Activated CD4-positive, alpha-beta T cell treated with anti-CD3 and anti-CD28 coated beads, Interleukin-2, amount 50 U/mL, for 48 hours (primary cell): ENCODE measurements at regions not wholly inside any gene's neighbourhood (a gene's known extent, or its start where the extent isn't known, plus 50 kb on each side); places are given as distances from the start of the nearest gene placed in this dataset.

Experiments
- DNase-seq, 2 experiments: peaks; one replicate each; pipeline ENCODE4 v3.0.0-alpha.2; 2020

DNA sequence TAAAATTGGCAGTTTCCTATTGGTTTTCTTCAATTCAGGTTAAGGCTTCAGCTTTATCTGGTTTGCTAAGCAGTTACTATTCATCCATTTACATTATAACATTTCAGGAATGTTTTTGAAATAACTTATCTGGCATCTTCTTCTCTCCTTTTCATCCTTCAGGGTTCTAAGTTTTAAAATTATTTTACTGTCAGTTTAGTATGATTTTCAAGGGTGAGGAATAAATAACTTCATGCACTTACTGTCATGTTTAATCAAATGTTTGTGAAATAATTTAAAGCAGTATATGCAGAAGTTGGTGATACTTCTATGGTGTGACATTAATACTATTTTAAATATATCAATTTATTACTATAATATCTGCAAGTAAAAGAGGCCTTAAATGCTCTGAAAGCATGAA, 338.1 kb upstream of the MMS22L start:
- no peak for DNase-seq

DNA sequence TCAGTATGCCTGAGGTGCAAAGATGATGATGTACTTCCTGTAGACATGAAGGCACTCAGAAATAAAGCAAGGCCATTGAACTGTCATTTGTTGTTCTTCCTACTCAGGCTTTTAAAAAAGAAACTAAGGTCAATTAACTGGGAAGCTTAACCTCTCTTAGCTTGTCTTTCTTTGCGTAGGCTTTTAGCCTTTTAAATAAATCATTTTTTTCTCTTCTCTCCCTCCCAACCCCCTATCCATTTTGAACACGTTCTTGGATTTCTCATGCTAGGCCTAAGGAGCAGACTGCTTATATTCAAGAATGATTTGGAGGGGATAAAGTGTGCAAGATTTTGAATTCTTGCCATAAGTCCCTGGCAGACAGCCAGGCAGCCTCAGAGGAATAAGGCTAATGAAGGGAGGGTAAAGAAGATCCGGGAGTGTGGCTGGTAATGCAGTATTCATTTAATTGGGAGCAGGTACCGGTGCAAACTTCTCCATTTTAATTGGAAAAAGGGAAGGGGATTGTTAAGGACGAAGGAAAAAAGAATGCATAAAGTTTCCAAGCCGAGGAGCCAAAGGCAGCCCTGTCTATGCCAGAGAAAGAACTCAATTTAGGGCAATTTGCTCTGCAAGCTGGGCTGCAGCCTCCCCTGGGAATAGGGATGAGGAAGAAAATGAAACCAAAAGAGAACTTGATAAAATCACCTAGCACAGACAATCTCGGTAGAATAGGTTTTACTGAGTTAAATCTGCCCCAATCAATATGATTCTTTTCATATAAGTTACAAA, 343.8 kb upstream of the MMS22L start:
- DNase-seq = no peak

DNA sequence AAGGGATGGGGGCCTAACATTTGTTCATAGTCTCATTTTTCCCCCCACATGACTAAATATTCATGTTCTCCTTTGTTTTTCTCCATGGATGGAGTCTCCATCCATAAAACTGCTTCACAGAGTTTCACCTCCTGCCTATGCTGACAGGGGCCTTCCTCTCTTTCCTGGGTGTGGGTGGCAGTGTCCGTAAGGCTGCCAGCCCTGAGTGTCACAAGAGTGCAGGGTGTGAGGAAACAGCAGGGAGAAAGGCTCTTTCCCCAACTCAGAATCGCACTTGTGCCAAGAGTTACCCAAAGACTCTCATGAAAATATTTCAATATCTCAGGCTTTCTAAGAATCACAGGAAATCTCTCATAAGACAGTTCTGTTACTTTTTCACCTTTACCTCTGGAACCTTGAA, 346.2 kb upstream of the MMS22L start:
- DNase-seq = no peak

DNA sequence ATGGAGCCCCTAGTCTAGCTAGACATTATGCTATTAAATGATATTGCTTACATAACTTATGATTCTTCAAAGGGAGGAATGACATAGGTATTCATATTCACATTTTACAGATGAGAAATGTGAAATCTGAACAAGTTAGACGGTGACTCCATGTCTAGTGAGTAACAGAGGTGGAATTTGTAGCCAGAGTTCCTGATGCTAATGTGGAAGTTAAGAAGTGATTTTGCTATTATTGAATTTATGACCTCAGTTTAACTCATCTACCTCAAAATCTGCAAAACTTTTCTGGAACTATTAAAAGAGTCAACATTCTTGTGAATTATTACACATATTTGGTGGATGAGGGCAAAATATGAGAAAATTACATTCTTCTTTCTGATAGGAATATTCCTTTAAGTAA, 347.6 kb upstream of the MMS22L start:
- DNase-seq = no peak

DNA sequence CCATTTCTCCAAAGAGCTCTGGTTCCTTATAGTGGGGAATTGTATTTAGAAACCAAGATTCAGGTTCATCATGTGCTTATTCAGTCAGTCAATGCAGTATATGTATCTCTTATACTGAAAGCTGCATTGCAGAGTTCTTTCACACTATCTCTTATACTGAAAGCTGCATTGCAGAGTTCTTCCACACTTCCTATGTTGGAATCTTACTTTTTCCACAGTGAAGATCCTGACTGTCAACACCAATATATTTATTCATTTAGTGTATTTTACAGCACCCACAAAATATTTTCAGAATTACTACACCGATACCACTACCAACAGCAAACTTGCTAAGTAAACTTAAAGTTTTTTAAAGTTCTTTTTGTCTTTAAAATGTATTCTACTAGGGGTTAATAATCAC, 349.3 kb upstream of the MMS22L start:
- DNase-seq = no peak

DNA sequence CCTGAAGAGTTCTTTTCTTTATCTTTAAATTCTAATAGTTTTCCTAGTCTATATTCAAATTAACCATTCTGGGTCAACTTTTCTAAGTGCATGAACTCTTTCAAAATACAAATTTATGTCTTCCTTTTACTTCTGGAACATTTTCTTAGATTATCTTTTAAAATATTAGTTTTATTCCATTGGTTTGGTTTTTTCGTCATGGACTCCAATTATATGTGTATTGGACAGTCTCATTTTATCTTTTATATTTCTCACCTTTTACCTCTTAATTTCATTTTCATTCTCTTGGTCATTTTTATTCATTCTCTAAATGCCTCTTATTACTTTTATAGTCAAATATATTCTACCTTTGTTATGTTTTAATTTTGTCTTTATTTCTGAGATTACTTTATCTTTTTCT, 356.7 kb upstream of the MMS22L start:
- DNase-seq = no peak

DNA sequence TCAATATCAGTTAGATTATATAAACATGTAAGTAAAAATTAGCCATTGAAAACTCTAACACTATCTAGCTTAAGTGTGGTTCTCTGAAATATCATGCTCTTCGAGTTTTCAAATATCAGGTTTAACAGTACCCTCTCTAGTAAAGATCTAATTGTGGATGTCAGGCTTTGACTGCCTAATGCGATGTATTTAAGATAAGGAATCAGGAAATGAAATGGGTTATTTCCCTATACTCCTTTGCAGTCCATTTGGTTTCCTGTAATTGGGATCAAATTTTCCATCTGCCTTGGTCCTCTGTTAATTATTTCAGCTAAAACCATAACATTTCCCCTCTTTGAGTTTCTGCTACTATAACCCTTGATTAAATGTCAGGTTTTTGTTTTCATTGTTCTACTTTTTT, 361.3 kb upstream of the MMS22L start:
- DNase-seq = no peak

DNA sequence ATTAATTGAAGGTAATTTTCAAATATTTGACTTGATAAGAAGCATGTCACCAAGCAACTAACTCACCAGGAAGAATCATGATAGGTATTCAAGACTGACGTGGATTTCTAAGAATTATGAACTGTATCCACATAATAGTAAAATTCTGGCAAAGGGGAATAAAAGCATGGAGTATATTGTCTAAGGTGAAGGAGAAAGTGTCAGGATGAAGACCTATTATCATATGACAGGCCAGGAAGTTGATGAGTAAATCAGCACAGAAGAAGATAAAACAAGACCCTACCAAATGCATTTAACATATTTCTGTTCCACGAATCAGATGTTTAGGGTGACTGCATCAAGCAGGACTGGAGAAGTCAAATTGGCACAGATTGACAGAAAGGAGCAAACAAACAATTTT, 362.7 kb upstream of the MMS22L start:
- no peak for DNase-seq

DNA sequence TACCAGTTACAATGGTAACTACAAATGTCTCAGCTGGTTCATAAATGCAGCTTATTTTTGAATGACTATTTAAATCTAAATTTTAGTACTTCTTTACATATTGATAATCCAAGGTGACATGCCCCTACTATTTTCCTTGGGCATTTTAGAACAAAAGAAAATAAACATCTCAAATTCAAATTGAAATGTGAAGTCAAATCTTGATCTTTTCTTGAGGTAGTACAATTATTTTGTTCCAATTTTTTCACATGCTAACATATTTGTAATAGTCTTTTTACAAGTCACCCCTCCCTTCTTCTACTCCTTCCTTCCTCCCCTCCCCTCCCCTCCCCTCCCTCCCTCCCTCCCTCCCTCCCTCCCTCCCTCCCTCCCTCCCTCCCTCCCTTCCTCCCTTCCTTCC, 370.1 kb upstream of the MMS22L start:
- DNase-seq = no peak

DNA sequence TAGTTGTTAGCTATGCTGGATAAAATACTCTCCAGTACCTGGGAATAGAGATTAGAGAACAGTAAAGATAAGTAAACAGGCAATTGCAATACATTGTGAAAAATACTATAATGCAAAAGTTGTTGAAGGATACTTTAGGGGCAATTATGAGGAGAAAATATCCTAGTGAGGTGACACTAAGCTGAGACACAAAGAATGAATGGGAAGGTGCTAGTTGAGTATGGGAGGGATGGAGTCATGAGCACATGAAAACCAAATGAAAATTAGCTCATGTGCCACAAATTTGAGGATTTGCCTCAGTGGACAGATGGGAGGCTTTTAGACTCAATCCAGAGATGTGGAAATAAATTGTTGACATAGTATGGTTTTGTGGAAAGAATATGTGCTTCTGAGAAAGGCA, 370.5 kb upstream of the MMS22L start:
- DNase-seq = no peak

DNA sequence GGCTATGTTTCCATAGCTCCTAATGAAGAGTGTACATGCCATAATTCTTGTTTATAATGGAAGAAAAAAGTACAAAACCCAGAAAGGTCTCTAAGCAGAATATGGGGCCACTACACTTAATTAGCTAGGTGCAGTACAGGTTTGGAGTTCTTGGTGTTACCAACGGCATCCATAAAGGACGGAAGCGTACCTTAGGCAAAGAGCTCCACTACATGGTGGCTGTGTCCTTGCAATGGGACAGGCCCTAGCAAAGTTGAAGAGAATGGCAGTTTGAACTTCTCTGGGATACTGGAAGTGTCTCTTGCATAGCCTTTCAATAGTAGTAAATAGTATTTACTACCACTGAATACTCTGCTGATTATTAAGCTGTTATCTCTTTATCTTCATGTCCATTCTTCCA, 371.7 kb upstream of the MMS22L start:
- no peak for DNase-seq

DNA sequence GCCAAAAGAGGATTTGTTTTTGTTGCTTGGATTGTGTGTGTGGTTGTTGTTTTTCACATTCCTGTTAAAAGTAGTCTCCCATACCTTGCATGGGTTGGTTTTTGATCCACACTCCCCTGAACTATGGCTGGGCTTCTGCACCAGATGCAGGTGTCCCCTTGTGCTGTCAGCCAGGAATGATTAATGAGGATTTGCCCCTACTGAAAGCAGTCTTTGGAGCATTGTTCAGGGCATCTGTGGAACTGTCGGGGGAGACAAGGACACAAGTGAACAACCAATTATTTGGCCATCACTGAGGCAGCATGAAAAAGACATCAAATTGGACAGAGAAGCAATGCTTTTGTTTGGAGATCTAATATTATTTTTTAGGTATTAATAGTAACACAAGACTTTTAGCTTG, 373.2 kb upstream of the MMS22L start:
- DNase-seq = no peak

DNA sequence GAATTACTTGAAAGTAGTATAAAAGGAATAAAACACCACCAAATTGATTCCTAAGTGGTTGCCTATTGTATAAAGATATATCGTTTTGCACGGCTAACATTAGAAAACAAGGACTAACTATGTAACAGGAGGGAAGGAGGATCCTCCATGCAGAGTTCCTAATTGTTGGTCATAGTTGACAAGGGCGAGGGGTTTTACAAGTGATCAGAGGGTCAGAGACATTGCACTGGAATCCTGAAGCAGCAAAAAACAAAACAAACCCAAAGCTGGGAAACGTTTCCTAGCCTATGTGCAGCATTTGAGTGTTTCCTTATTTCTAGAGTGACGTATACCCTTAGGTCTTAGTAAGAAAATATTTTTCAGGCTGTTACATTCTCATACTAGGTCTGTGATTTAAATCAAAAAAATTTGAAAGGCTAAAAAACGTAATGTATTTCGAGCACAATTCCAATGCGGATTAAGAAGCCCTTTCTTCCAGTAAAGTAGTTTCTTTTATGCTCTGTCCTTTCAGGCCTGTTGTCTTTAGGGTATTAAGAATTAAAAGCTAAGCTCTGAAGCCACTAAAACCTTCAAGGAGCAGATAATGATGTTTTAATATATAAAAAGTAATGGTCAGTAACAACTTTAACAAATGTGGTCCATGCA, 373.8 kb upstream of the MMS22L start:
- no peak for DNase-seq

DNA sequence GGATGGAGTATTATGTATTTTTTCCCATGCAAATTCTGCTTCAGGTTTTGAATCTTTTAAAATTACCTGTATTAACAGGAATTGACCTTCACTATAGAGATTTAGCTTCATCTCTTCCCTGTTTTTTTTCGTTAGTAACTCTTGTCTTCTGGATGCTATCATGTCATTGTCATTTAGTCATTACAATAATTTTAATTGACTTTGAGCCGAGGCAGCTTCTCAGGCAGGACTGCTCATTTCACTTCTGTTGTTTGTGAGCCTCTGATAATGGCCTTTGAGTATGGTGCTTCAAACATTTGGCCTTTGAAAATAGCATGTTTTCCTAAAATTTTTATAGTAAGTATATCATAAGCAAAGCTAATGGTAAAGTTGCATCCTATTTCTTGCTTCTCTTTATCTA, 375.1 kb upstream of the MMS22L start:
- no peak for DNase-seq

DNA sequence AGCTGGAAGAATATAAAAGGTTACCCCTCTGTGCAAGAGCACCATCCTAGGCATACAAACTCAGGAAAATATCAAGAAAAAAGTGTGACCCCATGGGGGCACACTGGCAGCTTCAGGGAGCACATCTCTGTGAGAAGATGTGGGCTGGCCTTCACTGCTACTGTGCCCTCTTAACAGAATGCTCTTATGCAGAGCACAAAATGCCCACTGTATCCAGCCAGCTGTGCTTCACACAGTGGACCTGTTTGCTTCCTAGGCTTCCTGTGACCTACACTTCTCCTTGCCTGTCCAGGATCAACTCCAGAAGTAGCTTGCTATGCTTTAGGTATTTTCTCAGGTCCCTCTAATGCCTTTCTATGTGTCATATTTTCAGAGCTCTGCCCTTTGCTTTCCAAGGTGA, 380.2 kb upstream of the MMS22L start:
- no peak for DNase-seq

DNA sequence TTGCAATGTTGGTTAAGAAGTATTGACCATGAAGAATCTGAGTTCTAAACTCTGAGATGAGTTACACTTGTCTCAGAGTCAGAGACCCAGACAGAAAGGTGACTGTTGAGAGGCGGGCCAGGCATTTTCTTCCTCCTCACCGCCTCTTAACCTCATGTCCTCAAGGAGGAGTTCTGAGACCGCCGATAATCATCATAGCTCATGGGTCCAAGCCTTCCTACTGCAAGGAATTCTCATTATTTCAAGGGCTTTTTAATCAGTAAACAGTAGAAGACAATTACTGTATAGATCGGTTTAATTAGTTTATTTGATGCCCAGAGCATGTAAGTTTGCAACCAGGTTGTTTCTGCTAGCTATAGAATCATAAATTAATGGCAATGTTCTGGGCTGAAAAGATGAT, 382.4 kb upstream of the MMS22L start:
- no peak for DNase-seq

DNA sequence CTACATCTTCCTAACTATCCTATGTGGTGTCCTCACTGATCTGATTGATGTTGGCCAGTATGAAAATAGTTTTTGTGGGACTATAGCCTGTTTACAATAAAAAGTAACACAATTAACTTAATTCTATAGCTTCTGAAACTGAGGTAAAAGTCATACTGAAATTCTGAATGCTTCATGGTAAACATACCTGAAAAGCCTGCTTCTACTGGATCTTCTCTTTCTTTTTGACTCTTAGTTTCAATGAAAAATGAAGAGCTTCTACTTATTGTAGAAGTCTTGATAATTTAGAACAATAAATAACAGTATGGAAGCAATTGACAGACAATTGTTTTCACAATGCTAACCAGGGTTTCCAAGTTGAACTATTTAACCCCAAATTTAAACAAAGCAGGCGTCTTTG, 383.9 kb upstream of the MMS22L start:
- DNase-seq = no peak

DNA sequence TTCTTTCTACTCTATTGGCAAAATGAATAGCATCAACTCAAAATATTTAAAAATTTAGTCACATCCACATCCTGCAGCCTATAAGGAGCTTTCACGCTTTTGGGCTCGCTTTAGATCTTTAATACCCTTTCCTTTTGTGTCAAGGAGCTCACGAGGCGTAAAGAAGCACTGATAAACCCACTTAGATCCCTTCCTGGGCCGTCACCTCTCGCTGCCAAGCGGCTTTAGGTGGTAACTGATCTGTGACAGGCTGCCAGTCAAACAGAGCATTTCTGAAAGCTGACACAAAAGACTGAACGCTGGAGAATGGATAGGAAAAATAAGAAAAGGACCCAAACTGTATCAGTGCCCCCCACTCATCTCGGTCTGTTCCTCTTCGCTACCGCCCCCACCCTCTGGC, 385.7 kb upstream of the MMS22L start:
- no peak for DNase-seq

DNA sequence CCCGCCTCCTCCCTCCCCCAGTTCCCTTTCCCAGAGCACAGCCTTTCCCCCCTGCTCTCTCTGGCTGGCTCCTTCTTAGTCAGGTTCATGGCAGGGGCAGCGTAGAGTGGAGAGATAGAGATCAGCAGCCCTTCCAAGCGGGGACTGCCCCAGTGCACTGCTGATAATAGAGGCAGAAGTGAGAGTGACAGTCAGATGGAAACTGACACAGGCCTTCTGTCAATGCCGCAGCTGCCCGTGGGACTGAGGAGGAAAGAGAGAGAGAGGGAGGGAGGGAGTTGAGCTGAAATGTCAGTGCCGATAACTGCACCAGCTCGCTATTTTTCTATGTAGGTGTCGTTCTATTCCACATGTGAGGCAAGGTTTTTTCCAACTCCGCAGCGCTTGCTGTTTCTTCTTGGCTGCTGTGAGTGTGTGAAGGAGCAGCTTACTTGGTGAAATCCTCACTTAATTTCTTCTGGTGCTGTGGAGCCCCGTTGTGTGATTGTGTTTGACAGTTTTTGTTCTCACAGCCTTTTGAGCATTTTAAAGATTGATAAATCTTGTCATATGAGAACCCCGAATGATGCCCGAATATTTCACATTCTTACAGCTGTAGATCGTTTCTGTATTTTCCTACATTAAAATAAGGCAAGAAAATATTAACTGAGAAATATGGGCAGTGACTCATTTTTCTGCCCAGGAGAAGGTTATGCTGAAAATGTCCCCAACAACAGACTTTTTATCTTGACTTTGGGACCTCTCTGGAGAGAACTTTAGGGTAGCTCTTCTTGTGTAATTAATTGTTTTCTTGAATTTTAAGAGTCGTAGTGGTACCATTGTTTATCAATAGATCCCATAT, 386.4 kb upstream of the MMS22L start:
- DNase-seq = peak; percentile 20 to 28

DNA sequence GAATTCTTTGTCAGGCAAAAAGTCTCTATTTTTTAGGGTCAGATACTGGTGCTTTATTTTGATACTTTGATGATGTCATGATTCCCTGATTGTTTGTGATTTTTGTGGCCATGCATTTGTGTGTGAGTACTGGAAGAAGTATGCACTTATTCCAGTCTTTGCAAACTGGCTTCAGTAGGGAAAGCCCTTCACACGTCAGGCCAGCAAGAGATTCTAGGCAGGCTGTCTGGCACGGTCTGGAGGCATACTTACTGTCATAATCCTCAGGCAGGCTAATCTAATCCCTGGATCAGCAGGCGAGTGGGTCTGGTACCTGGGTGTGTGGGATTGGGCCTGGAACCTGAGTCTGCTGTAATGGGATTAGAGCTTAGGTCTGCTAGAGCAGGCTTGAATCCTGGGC, 391.8 kb upstream of the MMS22L start:
- no peak for DNase-seq

DNA sequence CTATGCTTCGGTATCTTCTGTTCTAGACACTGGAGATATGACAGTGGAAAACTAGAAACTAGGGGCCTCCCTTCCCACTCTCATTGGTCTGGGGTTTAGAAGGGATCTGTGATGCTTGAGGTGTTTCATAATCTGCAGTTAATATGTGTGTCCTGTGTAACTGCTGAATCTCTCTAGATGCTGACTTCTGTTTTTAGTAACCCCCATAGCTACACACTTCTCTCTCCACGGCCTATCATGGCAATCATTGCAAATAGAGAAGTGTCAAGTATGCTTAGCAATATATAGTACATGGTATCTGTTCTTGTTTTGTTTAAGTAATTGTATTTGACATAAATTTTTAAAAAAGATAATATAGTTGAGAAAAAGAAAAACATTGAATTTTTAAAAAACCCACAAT, 394.6 kb upstream of the MMS22L start:
- no peak for DNase-seq

DNA sequence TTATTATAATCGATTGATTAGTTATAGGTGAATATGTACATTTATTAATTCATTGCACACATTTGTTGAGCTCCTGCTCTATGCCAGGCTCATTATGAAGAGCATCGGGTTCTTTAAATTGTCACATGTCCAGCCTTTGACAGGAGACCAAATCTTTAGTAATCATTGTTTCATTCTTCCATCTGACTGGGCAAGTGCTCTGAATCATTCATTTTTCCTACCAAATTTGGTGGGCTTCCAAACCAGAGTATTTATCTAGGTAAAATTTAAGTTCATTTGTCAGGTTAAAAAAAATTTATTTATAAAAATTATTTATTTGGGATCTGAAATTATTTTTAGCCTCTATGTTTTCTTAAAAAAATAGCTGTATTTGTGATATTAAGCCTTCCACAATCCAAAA, 404.9 kb upstream of the MMS22L start:
- DNase-seq = no peak

DNA sequence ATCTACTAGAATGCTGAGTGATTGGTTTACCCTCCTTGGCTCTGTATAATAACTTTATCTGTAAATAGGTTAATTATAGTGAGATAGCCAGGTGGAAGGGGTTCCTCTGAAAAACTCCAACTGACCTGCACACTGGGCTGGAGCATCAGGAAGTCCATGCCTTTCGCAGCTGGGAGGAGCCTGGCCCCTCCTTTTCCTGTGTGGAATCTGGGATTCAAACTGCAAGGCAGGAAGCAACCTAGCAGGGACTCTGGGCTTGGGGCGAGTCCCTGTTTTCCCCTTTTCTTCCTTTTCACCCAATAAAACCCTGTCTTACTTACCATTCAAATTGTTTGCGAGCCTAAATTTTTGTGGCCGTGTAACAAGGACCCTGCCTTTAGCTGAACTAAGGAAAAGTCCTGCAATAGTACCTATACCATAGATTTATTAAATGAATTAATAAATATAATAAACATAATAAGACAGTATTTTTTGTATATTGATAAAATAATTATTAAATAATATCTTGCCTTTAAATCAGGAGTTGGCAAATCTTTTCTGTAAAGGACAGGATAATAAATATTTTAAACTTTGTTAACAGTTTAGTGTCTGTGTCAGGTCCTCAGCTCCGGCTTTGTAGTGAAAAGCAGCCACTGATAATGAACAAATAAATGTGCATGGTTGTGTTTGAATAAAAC, 406.2 kb upstream of the MMS22L start:
- no peak for DNase-seq

DNA sequence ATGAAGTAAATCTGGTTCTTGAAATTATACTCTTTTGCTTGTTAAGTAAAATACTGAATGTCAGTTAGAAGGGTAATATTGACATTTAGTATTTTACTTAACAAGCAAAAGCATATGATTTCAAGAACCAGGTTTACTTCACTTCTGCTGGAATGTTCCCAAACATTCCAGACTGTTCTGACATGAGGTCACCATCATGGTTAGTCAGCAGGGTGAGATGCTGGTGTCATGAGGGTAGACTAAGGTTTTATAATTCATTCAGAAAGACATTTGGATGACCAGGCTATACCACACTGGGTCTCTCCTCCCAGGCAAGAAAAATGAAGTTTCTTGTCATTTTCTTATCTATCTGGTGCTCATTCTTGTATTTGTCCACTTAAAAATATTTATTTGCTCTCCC, 414.4 kb upstream of the MMS22L start:
- DNase-seq = no peak
